Trophoblast cell (in vitro differentiated cells and primary cell): ENCODE measurements at regions not wholly inside any gene's neighbourhood (a gene's known extent, or its start where the extent isn't known, plus 50 kb on each side); places are given as distances from the start of the nearest gene placed in this dataset.

Source experiments
- DNase-seq, 2 donors: peaks; one replicate each; pipeline ENCODE4 v3.0.0-alpha.2; 2016
- H2AFZ ChIP-seq: 2 replicates; pipeline ENCODE4 v1.6.1; 2013; ENCODE audit warnings: low read length, moderate library complexity, mild to moderate bottlenecking; ENCODE audit not compliant: insufficient read depth, poor library complexity
- H2AK5ac ChIP-seq: 2 replicates; pipeline ENCODE4 v1.6.1; 2013; ENCODE audit warnings: mild to moderate bottlenecking, low read length
- H2BK120ac ChIP-seq: 2 replicates; pipeline ENCODE4 v1.6.1; 2013; ENCODE audit warnings: low read length, mild to moderate bottlenecking, moderate library complexity; ENCODE audit not compliant: insufficient read depth, poor library complexity
- H2BK12ac ChIP-seq: 2 replicates; pipeline ENCODE4 v1.6.1; 2013; ENCODE audit warnings: mild to moderate bottlenecking, low read length, moderate library complexity
- H2BK5ac ChIP-seq: 2 replicates; pipeline ENCODE4 v1.6.1; 2013; ENCODE audit warnings: low read length, low read depth, moderate library complexity, mild to moderate bottlenecking; ENCODE audit not compliant: poor library complexity
- H3K14ac ChIP-seq: 2 replicates; pipeline ENCODE4 v1.6.1; 2013; ENCODE audit warnings: mild to moderate bottlenecking, low read length
- H3K18ac ChIP-seq: 2 replicates; pipeline ENCODE4 v1.6.1; 2013; ENCODE audit warnings: mild to moderate bottlenecking, low read length
- H3K23ac ChIP-seq: 2 replicates; pipeline ENCODE4 v1.6.1; 2013; ENCODE audit warnings: low read length
- H3K27ac ChIP-seq: 2 replicates; pipeline ENCODE4 v1.5.1; 2013; ENCODE audit warnings: low read depth, mild to moderate bottlenecking, inconsistent platforms, low read length, moderate library complexity
- H3K27me3 ChIP-seq: 2 replicates; pipeline ENCODE4 v1.6.1; 2013; ENCODE audit warnings: inconsistent platforms, mild to moderate bottlenecking, low read length, moderate library complexity; ENCODE audit not compliant: insufficient read depth
- H3K36me3 ChIP-seq, 2 experiments: 1 replicate in 1 of 2; 2 replicates in 1 of 2; pipeline ENCODE4 v1.6.1; 2013; ENCODE audit warnings: low read length in 2 of 2, mild to moderate bottlenecking in 2 of 2, moderate library complexity in 1 of 2; ENCODE audit not compliant: insufficient read depth in 2 of 2, control insufficient read depth in 1 of 2
- H3K4ac ChIP-seq: 2 replicates; pipeline ENCODE4 v1.6.1; 2013; ENCODE audit warnings: low read depth, mild to moderate bottlenecking, low read length, moderate library complexity
- H3K4me1 ChIP-seq, 2 experiments: 1 replicate in 1 of 2; 2 replicates in 1 of 2; pipeline ENCODE4 v1.6.1; 2013; ENCODE audit warnings: low read length in 2 of 2, mild to moderate bottlenecking in 2 of 2, moderate library complexity in 1 of 2; ENCODE audit not compliant: insufficient read depth in 2 of 2, control insufficient read depth in 1 of 2
- H3K4me2 ChIP-seq: 2 replicates; pipeline ENCODE4 v1.6.1; 2013; ENCODE audit warnings: inconsistent platforms, mild to moderate bottlenecking, low read length, moderate library complexity
- H3K4me3 ChIP-seq: 2 replicates; pipeline ENCODE4 v1.5.1; 2013; ENCODE audit warnings: mild to moderate bottlenecking, low read depth, low read length, inconsistent platforms
- H3K79me1 ChIP-seq: one replicate; pipeline ENCODE4 v1.6.1; 2013; ENCODE audit warnings: low read length
- H3K79me2 ChIP-seq: 2 replicates; pipeline ENCODE4 v1.6.1; 2013; ENCODE audit warnings: low read length, mild to moderate bottlenecking; ENCODE audit not compliant: control insufficient read depth, insufficient read depth, poor library complexity
- H3K9ac ChIP-seq: 2 replicates; pipeline ENCODE4 v1.6.1; 2013; ENCODE audit warnings: mild to moderate bottlenecking, low read length
- H3K9me3 ChIP-seq: 2 replicates; pipeline ENCODE4 v1.6.1; 2013; ENCODE audit warnings: low read depth, mild to moderate bottlenecking, control low read depth, inconsistent platforms, low read length; ENCODE audit not compliant: insufficient read depth
- H4K12ac ChIP-seq: 2 replicates; pipeline ENCODE4 v1.6.1; 2013; ENCODE audit warnings: low read depth, mild to moderate bottlenecking, low read length, moderate library complexity
- H4K8ac ChIP-seq: 2 replicates; pipeline ENCODE4 v1.6.1; 2013; ENCODE audit warnings: low read depth, mild to moderate bottlenecking, low read length, moderate library complexity
- H4K91ac ChIP-seq: one replicate; pipeline ENCODE4 v1.6.1; 2013; ENCODE audit warnings: low read depth, mild to moderate bottlenecking, low read length, moderate library complexity
- WGBS: extraction: QIAGEN DNeasy Blood & Tissue Kit; methylation state at CpG from one replicate; pipeline ENCODE4 v1.1.7; 2013; ENCODE audit warnings: missing lambda C conversion rate; ENCODE audit not compliant: insufficient read length, insufficient coverage; ENCODE audit errors: extremely low coverage; 5-methylcytosine and 5-hydroxymethylcytosine counted together

- H2BK5ac ChIP-seq: no peak overlapping the region
- no CpG with 5 or more reads among the region's 5 CpGs for WGBS
- H3K79me2 ChIP-seq: no peaks in the 10 kb centered on the region
- no peak overlapping the region for H3K14ac ChIP-seq
- H3K79me1 ChIP-seq: no peaks in the 10 kb centered on the region
- no peak overlapping the region for H3K4ac ChIP-seq
- H2BK12ac ChIP-seq: no peak overlapping the region
- no peak overlapping the region for H4K12ac ChIP-seq
- DNase-seq: no peak
- no peak overlapping the region for H3K27ac ChIP-seq
- no peak overlapping the region for H2AFZ ChIP-seq
- no peak overlapping the region for H3K9ac ChIP-seq
- no peak overlapping the region for H3K23ac ChIP-seq
- no peak overlapping the region for H2BK120ac ChIP-seq
- no peak overlapping the region for H2AK5ac ChIP-seq
- no peaks in the 10 kb centered on the region for H3K36me3 ChIP-seq
- no peaks in the 10 kb centered on the region for H3K27me3 ChIP-seq
- H4K91ac ChIP-seq: no peak overlapping the region
- no peaks in the 10 kb centered on the region for H3K4me1 ChIP-seq
- H3K9me3 ChIP-seq: no peaks in the 10 kb centered on the region
- H3K4me3 ChIP-seq: no peak overlapping the region
- H3K18ac ChIP-seq: no peak overlapping the region
- no peak overlapping the region for H4K8ac ChIP-seq
- no peak overlapping the region for H3K4me2 ChIP-seq
Observed at GRCh38 chr2:173599821-173600359, 245.2 kb downstream of the CDCA7 start.

DNA sequence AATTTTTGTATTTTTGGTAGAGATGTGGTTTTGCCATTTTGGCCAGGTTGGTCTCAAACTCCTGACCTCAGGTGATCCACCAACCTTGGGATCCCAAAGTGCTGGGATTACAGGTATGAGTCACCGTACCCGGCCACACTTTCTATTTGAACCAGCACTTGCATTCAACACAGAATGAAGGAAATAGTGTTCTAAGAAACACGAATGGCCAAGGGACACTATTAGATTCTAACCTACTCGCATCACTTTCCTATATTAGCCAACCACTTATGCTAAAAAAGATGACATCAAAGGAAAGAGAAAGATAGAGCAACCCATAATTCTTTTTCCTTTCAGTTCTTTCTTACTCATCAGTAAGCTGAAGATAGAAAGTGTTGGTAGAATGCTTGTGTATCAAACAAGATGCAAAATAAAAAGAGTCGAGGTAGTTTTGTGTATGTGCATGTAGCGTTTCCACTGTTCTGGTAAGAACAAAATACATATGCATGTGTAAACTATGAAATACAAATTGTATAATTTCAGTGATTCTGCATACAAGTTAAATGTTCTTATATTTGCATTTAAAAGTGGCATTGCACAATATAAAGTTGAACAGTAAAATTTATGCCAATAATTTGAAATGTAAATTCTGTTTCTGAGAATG is 247.6 kb downstream of the CDCA7 start:
- Histone ChIP-seq H4K91ac (no peak overlapping the region), H3K27ac (no peak overlapping the region), H3K27me3 (no peaks in the 10 kb centered on the region), H2BK5ac (no peak overlapping the region), H3K4ac (no peak overlapping the region), H2BK12ac (no peak overlapping the region), H3K4me3 (no peak overlapping the region), H3K36me3 (no peaks in the 10 kb centered on the region), H3K9ac (no peak overlapping the region), H2AFZ (no peak overlapping the region), H3K14ac (no peak overlapping the region), H2AK5ac (no peak overlapping the region), H3K4me1 (no peaks in the 10 kb centered on the region), H3K79me1 (no peaks in the 10 kb centered on the region), H4K12ac (no peak overlapping the region), H3K79me2 (no peaks in the 10 kb centered on the region), H3K23ac (no peak overlapping the region), H4K8ac (no peak overlapping the region), H3K9me3 (no peaks in the 10 kb centered on the region), H2BK120ac (no peak overlapping the region), H3K18ac (no peak overlapping the region), H3K4me2 (no peak overlapping the region)
- no peak for DNase-seq
- WGBS: no CpG with 5 or more reads among the region's 6 CpGs

GRCh38 chr2:173605994-173606393 is 251.3 kb downstream of the CDCA7 start:
- no peaks in the 10 kb centered on the region for H3K36me3 ChIP-seq
- no peak overlapping the region for H3K27ac ChIP-seq
- H2BK12ac ChIP-seq: no peak overlapping the region
- WGBS: no CpG with 5 or more reads among the region's 1 CpG
- H3K79me2 ChIP-seq: no peaks in the 10 kb centered on the region
- H3K79me1 ChIP-seq: no peaks in the 10 kb centered on the region
- no peak overlapping the region for H2BK120ac ChIP-seq
- H3K4me1 ChIP-seq: no peaks in the 10 kb centered on the region
- H3K18ac ChIP-seq: no peak overlapping the region
- no peaks in the 10 kb centered on the region for H3K9me3 ChIP-seq
- no peak overlapping the region for H3K4me2 ChIP-seq
- H3K14ac ChIP-seq: no peak overlapping the region
- H4K91ac ChIP-seq: no peak overlapping the region
- no peak overlapping the region for H3K9ac ChIP-seq
- no peak overlapping the region for H3K4me3 ChIP-seq
- H2BK5ac ChIP-seq: no peak overlapping the region
- H3K4ac ChIP-seq: no peak overlapping the region
- no peak overlapping the region for H4K12ac ChIP-seq
- no peak overlapping the region for H2AK5ac ChIP-seq
- no peak overlapping the region for H2AFZ ChIP-seq
- H4K8ac ChIP-seq: no peak overlapping the region
- no peak overlapping the region for H3K23ac ChIP-seq
- no peaks in the 10 kb centered on the region for H3K27me3 ChIP-seq
- no peak for DNase-seq

- H2AK5ac ChIP-seq: no peak overlapping the region
- DNase-seq: peak in 1 of 2 donors; percentile 52
- no peak overlapping the region for H3K23ac ChIP-seq
- no peak overlapping the region for H4K12ac ChIP-seq
- H3K79me2 ChIP-seq: no peaks in the 10 kb centered on the region
- no peak overlapping the region for H3K18ac ChIP-seq
- H3K79me1 ChIP-seq: no peaks in the 10 kb centered on the region
- H3K4me1 ChIP-seq: no peaks in the 10 kb centered on the region
- no CpG with 5 or more reads among the region's 5 CpGs for WGBS
- no peak overlapping the region for H3K4me2 ChIP-seq
- H3K4me3 ChIP-seq: no peak overlapping the region
- H3K27ac ChIP-seq: no peak overlapping the region
- H2BK12ac ChIP-seq: no peak overlapping the region
- H3K9me3 ChIP-seq: no peaks in the 10 kb centered on the region
- H4K91ac ChIP-seq: no peak overlapping the region
- no peaks in the 10 kb centered on the region for H3K36me3 ChIP-seq
- H4K8ac ChIP-seq: no peak overlapping the region
- H2AFZ ChIP-seq: no peak overlapping the region
- no peak overlapping the region for H2BK5ac ChIP-seq
- H3K14ac ChIP-seq: no peak overlapping the region
- no peak overlapping the region for H3K4ac ChIP-seq
- H3K9ac ChIP-seq: no peak overlapping the region
- H2BK120ac ChIP-seq: no peak overlapping the region
- no peaks in the 10 kb centered on the region for H3K27me3 ChIP-seq
Observed at GRCh38 chr2:173606619-173607248, 252.1 kb downstream of the CDCA7 start.
